ENCODE measurements at regions not wholly inside any gene's neighbourhood (a gene's known extent, or its start where the extent isn't known, plus 50 kb on each side); places are given as distances from the start of the nearest gene placed in this dataset.

GRCh38 chr10:44233561-44234482 lies 151.1 kb downstream of the CXCL12 start:
- Histone ChIP-seq H3K27ac (ENCODE audit: insufficient read depth, low read length, poor library complexity, severe bottlenecking) (no peak overlapping the region), H3K4me3 (ENCODE audit: insufficient read depth, low read depth, low read length, poor library complexity, severe bottlenecking) (no peak overlapping the region), H3K36me3 (ENCODE audit: control insufficient read depth, insufficient read depth, low read length) (no peaks in the 10 kb centered on the region), H3K4me1 (ENCODE audit: control insufficient read depth, insufficient read depth, low read length, poor library complexity, severe bottlenecking) (no peaks in the 10 kb centered on the region), H3K9me3 (ENCODE audit: control insufficient read depth, low read length) (no peaks in the 10 kb centered on the region), H3K27me3 (replicated peaks; ENCODE audit: control insufficient read depth, insufficient read depth, low read length, poor library complexity, severe bottlenecking) (no peaks in the 10 kb centered on the region)
- DNase-seq = no peak

GRCh38 chr10:44217274-44217820 lies 167.6 kb downstream of the CXCL12 start:
- no peaks in the 10 kb centered on the region for H3K4me1 ChIP-seq (ENCODE audit: control insufficient read depth, insufficient read depth, low read length, poor library complexity, severe bottlenecking)
- no peak overlapping the region for H3K27ac ChIP-seq (ENCODE audit: insufficient read depth, low read length, poor library complexity, severe bottlenecking)
- H3K9me3 ChIP-seq (ENCODE audit: control insufficient read depth, low read length) = no peaks in the 10 kb centered on the region
- H3K27me3 ChIP-seq (replicated peaks; ENCODE audit: control insufficient read depth, insufficient read depth, low read length, poor library complexity, severe bottlenecking) = no peaks in the 10 kb centered on the region
- no peaks in the 10 kb centered on the region for H3K36me3 ChIP-seq (ENCODE audit: control insufficient read depth, insufficient read depth, low read length)
- H3K4me3 ChIP-seq (ENCODE audit: insufficient read depth, low read depth, low read length, poor library complexity, severe bottlenecking) = no peak overlapping the region
- no peak for DNase-seq

- H3K36me3 ChIP-seq (ENCODE audit: control insufficient read depth, insufficient read depth, low read length) = no peaks in the 10 kb centered on the region
- no peak overlapping the region for H3K4me3 ChIP-seq (ENCODE audit: insufficient read depth, low read depth, low read length, poor library complexity, severe bottlenecking)
- H3K9me3 ChIP-seq (ENCODE audit: control insufficient read depth, low read length) = no peaks in the 10 kb centered on the region
- H3K4me1 ChIP-seq (ENCODE audit: control insufficient read depth, insufficient read depth, low read length, poor library complexity, severe bottlenecking) = no peaks in the 10 kb centered on the region
- no peaks in the 10 kb centered on the region for H3K27me3 ChIP-seq (replicated peaks; ENCODE audit: control insufficient read depth, insufficient read depth, low read length, poor library complexity, severe bottlenecking)
- H3K27ac ChIP-seq (ENCODE audit: insufficient read depth, low read length, poor library complexity, severe bottlenecking) = no peak overlapping the region
- DNase-seq = no peak
Observed at GRCh38 chr10:44216073-44216472, 168.8 kb downstream of the CXCL12 start.

- Histone ChIP-seq H3K4me1 (ENCODE audit: control insufficient read depth, insufficient read depth, low read length, poor library complexity, severe bottlenecking) (no peaks in the 10 kb centered on the region), H3K27ac (ENCODE audit: insufficient read depth, low read length, poor library complexity, severe bottlenecking) (no peak overlapping the region), H3K27me3 (replicated peaks; ENCODE audit: control insufficient read depth, insufficient read depth, low read length, poor library complexity, severe bottlenecking) (no peaks in the 10 kb centered on the region), H3K9me3 (ENCODE audit: control insufficient read depth, low read length) (no peaks in the 10 kb centered on the region), H3K4me3 (ENCODE audit: insufficient read depth, low read depth, low read length, poor library complexity, severe bottlenecking) (no peak overlapping the region), H3K36me3 (ENCODE audit: control insufficient read depth, insufficient read depth, low read length) (no peaks in the 10 kb centered on the region)
- DNase-seq = no peak
Observed at GRCh38 chr10:44209811-44210210, 175.1 kb downstream of the CXCL12 start.

- DNase-seq = no peak
- no peak overlapping the region for H3K27ac ChIP-seq (ENCODE audit: insufficient read depth, low read length, poor library complexity, severe bottlenecking)
- H3K27me3 ChIP-seq (replicated peaks; ENCODE audit: control insufficient read depth, insufficient read depth, low read length, poor library complexity, severe bottlenecking) = no peaks in the 10 kb centered on the region
- no peaks in the 10 kb centered on the region for H3K36me3 ChIP-seq (ENCODE audit: control insufficient read depth, insufficient read depth, low read length)
- no peak overlapping the region for H3K4me3 ChIP-seq (ENCODE audit: insufficient read depth, low read depth, low read length, poor library complexity, severe bottlenecking)
- H3K4me1 ChIP-seq (ENCODE audit: control insufficient read depth, insufficient read depth, low read length, poor library complexity, severe bottlenecking) = no peaks in the 10 kb centered on the region
- no peaks in the 10 kb centered on the region for H3K9me3 ChIP-seq (ENCODE audit: control insufficient read depth, low read length)
Observed at GRCh38 chr10:44207160-44207559, 177.7 kb downstream of the CXCL12 start.

GRCh38 chr10:44206127-44206818 lies 178.6 kb downstream of the CXCL12 start:
- H3K27me3 ChIP-seq (replicated peaks; ENCODE audit: control insufficient read depth, insufficient read depth, low read length, poor library complexity, severe bottlenecking) = no peaks in the 10 kb centered on the region
- no peaks in the 10 kb centered on the region for H3K4me1 ChIP-seq (ENCODE audit: control insufficient read depth, insufficient read depth, low read length, poor library complexity, severe bottlenecking)
- no peak for DNase-seq
- no peaks in the 10 kb centered on the region for H3K36me3 ChIP-seq (ENCODE audit: control insufficient read depth, insufficient read depth, low read length)
- H3K9me3 ChIP-seq (ENCODE audit: control insufficient read depth, low read length) = no peaks in the 10 kb centered on the region
- no peak overlapping the region for H3K27ac ChIP-seq (ENCODE audit: insufficient read depth, low read length, poor library complexity, severe bottlenecking)
- H3K4me3 ChIP-seq (ENCODE audit: insufficient read depth, low read depth, low read length, poor library complexity, severe bottlenecking) = no peak overlapping the region

GRCh38 chr10:44205067-44205466 lies 179.8 kb downstream of the CXCL12 start:
- Histone ChIP-seq H3K4me1 (ENCODE audit: control insufficient read depth, insufficient read depth, low read length, poor library complexity, severe bottlenecking) (no peaks in the 10 kb centered on the region), H3K9me3 (ENCODE audit: control insufficient read depth, low read length) (no peaks in the 10 kb centered on the region), H3K27me3 (replicated peaks; ENCODE audit: control insufficient read depth, insufficient read depth, low read length, poor library complexity, severe bottlenecking) (no peaks in the 10 kb centered on the region), H3K4me3 (ENCODE audit: insufficient read depth, low read depth, low read length, poor library complexity, severe bottlenecking) (no peak overlapping the region), H3K27ac (ENCODE audit: insufficient read depth, low read length, poor library complexity, severe bottlenecking) (no peak overlapping the region), H3K36me3 (ENCODE audit: control insufficient read depth, insufficient read depth, low read length) (no peaks in the 10 kb centered on the region)
- DNase-seq = no peak

- DNase-seq = no peak
- Histone ChIP-seq H3K36me3 (ENCODE audit: control insufficient read depth, insufficient read depth, low read length) (no peaks in the 10 kb centered on the region), H3K4me3 (ENCODE audit: insufficient read depth, low read depth, low read length, poor library complexity, severe bottlenecking) (no peak overlapping the region), H3K27me3 (replicated peaks; ENCODE audit: control insufficient read depth, insufficient read depth, low read length, poor library complexity, severe bottlenecking) (no peaks in the 10 kb centered on the region), H3K9me3 (ENCODE audit: control insufficient read depth, low read length) (no peaks in the 10 kb centered on the region), H3K4me1 (ENCODE audit: control insufficient read depth, insufficient read depth, low read length, poor library complexity, severe bottlenecking) (no peaks in the 10 kb centered on the region), H3K27ac (ENCODE audit: insufficient read depth, low read length, poor library complexity, severe bottlenecking) (no peak overlapping the region)
Observed at GRCh38 chr10:44203535-44203934, 181.4 kb downstream of the CXCL12 start.

- Histone ChIP-seq H3K4me3 (ENCODE audit: insufficient read depth, low read depth, low read length, poor library complexity, severe bottlenecking) (no peak overlapping the region), H3K36me3 (ENCODE audit: control insufficient read depth, insufficient read depth, low read length) (no peaks in the 10 kb centered on the region), H3K27ac (ENCODE audit: insufficient read depth, low read length, poor library complexity, severe bottlenecking) (no peak overlapping the region), H3K4me1 (ENCODE audit: control insufficient read depth, insufficient read depth, low read length, poor library complexity, severe bottlenecking) (no peaks in the 10 kb centered on the region), H3K9me3 (ENCODE audit: control insufficient read depth, low read length) (no peaks in the 10 kb centered on the region), H3K27me3 (replicated peaks; ENCODE audit: control insufficient read depth, insufficient read depth, low read length, poor library complexity, severe bottlenecking) (no peaks in the 10 kb centered on the region)
- no peak for DNase-seq
Observed at GRCh38 chr10:44202952-44203351, 181.9 kb downstream of the CXCL12 start.

- H3K4me3 ChIP-seq (ENCODE audit: insufficient read depth, low read depth, low read length, poor library complexity, severe bottlenecking) = no peak overlapping the region
- no peak for DNase-seq
- H3K27me3 ChIP-seq (replicated peaks; ENCODE audit: control insufficient read depth, insufficient read depth, low read length, poor library complexity, severe bottlenecking) = no peaks in the 10 kb centered on the region
- H3K36me3 ChIP-seq (ENCODE audit: control insufficient read depth, insufficient read depth, low read length) = no peaks in the 10 kb centered on the region
- H3K4me1 ChIP-seq (ENCODE audit: control insufficient read depth, insufficient read depth, low read length, poor library complexity, severe bottlenecking) = no peaks in the 10 kb centered on the region
- no peak overlapping the region for H3K27ac ChIP-seq (ENCODE audit: insufficient read depth, low read length, poor library complexity, severe bottlenecking)
- no peaks in the 10 kb centered on the region for H3K9me3 ChIP-seq (ENCODE audit: control insufficient read depth, low read length)
Observed at GRCh38 chr10:44201656-44202055, 183.2 kb downstream of the CXCL12 start.
